ENCODE measurements at regions not wholly inside any gene's neighbourhood (a gene's known extent, or its start where the extent isn't known, plus 50 kb on each side); places are given as distances from the start of the nearest gene placed in this dataset.
A peak's percentile ranks its signal among the peaks of the same experiment; 100 is the strongest.

GRCh38 chr4:155573126-155573525 lies 93.5 kb upstream of the GUCY1A1 start:
- peaks cover 4% of the 10 kb centered on the region for H3K36me3 Mint-ChIP-seq (ENCODE audit: low read depth, unreplicated experiment)
- no peak overlapping the region for H3K27ac Mint-ChIP-seq (ENCODE audit: unreplicated experiment)
- H3K4me1 Mint-ChIP-seq (ENCODE audit: unreplicated experiment) = peaks cover 7% of the 10 kb centered on the region
- H3K4me3 Mint-ChIP-seq (ENCODE audit: unreplicated experiment) = no peak overlapping the region
- no peak for TF ChIP-seq CTCF (IDR thresholded peaks at IDR 0.05; ENCODE audit: unreplicated experiment)
- H3K27me3 Mint-ChIP-seq (ENCODE audit: unreplicated experiment) = peaks cover 3% of the 10 kb centered on the region
- H3K9me3 Mint-ChIP-seq (ENCODE audit: unreplicated experiment) = no peaks in the 10 kb centered on the region
- DNase-seq (ENCODE audit: low spot score) = no peak

GRCh38 chr4:155572106-155572703 lies 94.4 kb upstream of the GUCY1A1 start:
- no peak overlapping the region for H3K4me3 Mint-ChIP-seq (ENCODE audit: unreplicated experiment)
- peaks cover 3% of the 10 kb centered on the region for H3K27me3 Mint-ChIP-seq (ENCODE audit: unreplicated experiment)
- no peaks in the 10 kb centered on the region for H3K9me3 Mint-ChIP-seq (ENCODE audit: unreplicated experiment)
- H3K4me1 Mint-ChIP-seq (ENCODE audit: unreplicated experiment) = peaks cover 7% of the 10 kb centered on the region
- TF ChIP-seq CTCF (IDR thresholded peaks at IDR 0.05; ENCODE audit: unreplicated experiment) = no peak
- peak overlapping the region; percentile 67 for H3K27ac Mint-ChIP-seq (ENCODE audit: unreplicated experiment)
- no peak for DNase-seq (ENCODE audit: low spot score)
- H3K36me3 Mint-ChIP-seq (ENCODE audit: low read depth, unreplicated experiment) = peaks cover 4% of the 10 kb centered on the region

GRCh38 chr4:155571184-155571944 lies 95.3 kb upstream of the GUCY1A1 start:
- TF ChIP-seq CTCF (IDR thresholded peaks at IDR 0.05; ENCODE audit: unreplicated experiment) = no peak
- H3K27me3 Mint-ChIP-seq (ENCODE audit: unreplicated experiment) = peaks cover 3% of the 10 kb centered on the region
- H3K9me3 Mint-ChIP-seq (ENCODE audit: unreplicated experiment) = no peaks in the 10 kb centered on the region
- H3K27ac Mint-ChIP-seq (ENCODE audit: unreplicated experiment) = peak overlapping the region; percentile 78
- peaks cover 7% of the 10 kb centered on the region for H3K4me1 Mint-ChIP-seq (ENCODE audit: unreplicated experiment)
- no peak for DNase-seq (ENCODE audit: low spot score)
- H3K36me3 Mint-ChIP-seq (ENCODE audit: low read depth, unreplicated experiment) = peaks cover 4% of the 10 kb centered on the region
- no peak overlapping the region for H3K4me3 Mint-ChIP-seq (ENCODE audit: unreplicated experiment)

- no peak overlapping the region for H3K4me3 Mint-ChIP-seq (ENCODE audit: unreplicated experiment)
- DNase-seq (ENCODE audit: low spot score) = no peak
- H3K9me3 Mint-ChIP-seq (ENCODE audit: unreplicated experiment) = no peaks in the 10 kb centered on the region
- peak overlapping the region; percentile 6 for H3K27ac Mint-ChIP-seq (ENCODE audit: unreplicated experiment)
- peaks cover 3% of the 10 kb centered on the region for H3K27me3 Mint-ChIP-seq (ENCODE audit: unreplicated experiment)
- no peak for TF ChIP-seq CTCF (IDR thresholded peaks at IDR 0.05; ENCODE audit: unreplicated experiment)
- peaks cover 7% of the 10 kb centered on the region for H3K4me1 Mint-ChIP-seq (ENCODE audit: unreplicated experiment)
- H3K36me3 Mint-ChIP-seq (ENCODE audit: low read depth, unreplicated experiment) = peaks cover 4% of the 10 kb centered on the region
These were observed 96.0 kb upstream of the GUCY1A1 start for GRCh38 chr4:155570661-155571060.

- TF ChIP-seq CTCF (IDR thresholded peaks at IDR 0.05; ENCODE audit: unreplicated experiment) = no peak
- H3K4me1 Mint-ChIP-seq (ENCODE audit: unreplicated experiment) = peaks cover 7% of the 10 kb centered on the region
- DNase-seq (ENCODE audit: low spot score) = no peak
- no peak overlapping the region for H3K4me3 Mint-ChIP-seq (ENCODE audit: unreplicated experiment)
- peaks cover 3% of the 10 kb centered on the region for H3K27me3 Mint-ChIP-seq (ENCODE audit: unreplicated experiment)
- peak overlapping the region; percentile 6 for H3K27ac Mint-ChIP-seq (ENCODE audit: unreplicated experiment)
- peaks cover 4% of the 10 kb centered on the region for H3K36me3 Mint-ChIP-seq (ENCODE audit: low read depth, unreplicated experiment)
- H3K9me3 Mint-ChIP-seq (ENCODE audit: unreplicated experiment) = no peaks in the 10 kb centered on the region
These were observed 96.6 kb upstream of the GUCY1A1 start for GRCh38 chr4:155569960-155570515.
